HG03060 (cell line): ENCODE measurements at regions not wholly inside any gene's neighbourhood (a gene's known extent, or its start where the extent isn't known, plus 50 kb on each side); places are given as distances from the start of the nearest gene placed in this dataset.

Experiments used
- ATAC-seq: cut with Tn5 transposase; IDR thresholded peaks from one replicate; pipeline ENCODE4 v1.9.1; 2021; ENCODE audit warnings: low read depth, moderate number of reproducible peaks; ENCODE audit not compliant: unreplicated experiment

- ATAC-seq: no peak
These were observed 686.7 kb downstream of the METTL4 start for GRCh38 chr18:1884623-1885022.

- ATAC-seq: no peak
These were observed 679.7 kb downstream of the METTL4 start for GRCh38 chr18:1891641-1892040.

DNA sequence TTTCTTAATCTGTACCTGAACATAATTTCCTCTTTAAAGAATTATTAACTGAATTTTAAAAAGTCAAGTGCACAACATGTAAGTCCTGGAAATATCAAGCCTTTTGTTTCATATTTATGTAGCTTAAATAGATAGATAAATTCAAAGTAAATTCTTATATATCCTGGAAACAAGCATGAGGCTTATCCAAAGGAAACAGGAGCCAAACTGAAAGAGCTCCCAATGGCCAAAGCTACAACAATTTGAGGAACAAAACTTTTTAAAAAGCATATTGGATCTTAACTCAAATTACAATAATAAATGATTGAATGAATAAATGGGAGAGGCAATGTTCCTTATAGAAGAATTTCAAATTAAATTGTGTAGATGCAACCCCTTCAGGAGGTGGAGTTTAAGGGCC lies 679.1 kb downstream of the METTL4 start:
- no peak for ATAC-seq

DNA sequence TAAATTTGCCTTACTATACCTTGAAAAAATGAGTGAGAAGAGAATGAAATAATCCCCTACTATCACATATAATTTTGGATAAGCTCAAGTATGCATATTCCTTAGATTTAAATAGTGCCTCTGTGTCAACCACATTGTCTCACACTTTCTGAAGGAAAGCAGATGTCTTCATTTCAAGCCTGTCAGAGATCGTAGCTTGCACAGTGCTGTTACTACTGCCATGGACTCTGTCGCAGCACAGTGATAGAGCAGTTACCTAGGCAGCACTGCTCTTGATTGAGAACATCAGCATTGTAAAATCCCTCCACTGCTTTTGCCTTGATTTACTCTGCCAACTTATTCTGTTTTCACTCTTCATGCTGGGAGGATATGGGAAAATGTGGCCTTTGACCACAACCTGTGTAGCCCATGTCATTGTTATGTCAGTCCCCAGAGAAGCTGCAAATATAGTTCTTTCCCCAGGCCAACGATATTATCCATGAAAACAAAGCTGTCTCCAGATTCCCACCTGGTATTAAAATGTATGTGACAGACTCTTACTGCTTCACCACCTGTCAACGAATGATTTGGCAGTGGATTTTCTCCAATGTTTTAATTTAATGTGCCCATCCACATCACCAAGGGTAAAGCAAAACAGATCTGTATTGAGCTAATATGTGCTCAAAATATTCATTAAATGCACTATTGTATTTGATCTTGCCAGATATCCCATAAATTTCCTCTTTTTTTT lies 675.7 kb downstream of the METTL4 start:
- ATAC-seq: no peak

DNA sequence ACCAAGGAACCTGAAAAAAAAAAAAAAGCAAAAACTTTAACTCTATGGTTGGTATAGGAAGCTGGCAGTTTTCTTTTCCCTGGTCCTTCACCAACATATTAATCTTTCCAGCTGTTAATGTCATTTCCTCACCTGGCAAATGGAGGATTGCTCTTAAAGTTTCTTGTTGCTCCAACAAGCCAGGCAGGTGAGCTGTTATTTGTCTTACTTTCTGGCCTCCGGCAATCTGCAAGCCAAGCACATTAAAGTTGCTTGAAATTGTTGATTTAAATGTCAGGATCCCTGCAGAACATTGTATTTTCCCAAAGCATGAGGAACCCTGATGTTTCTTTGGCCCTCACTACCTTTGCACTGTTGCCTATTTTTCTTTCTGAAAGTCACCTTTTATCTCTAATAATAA lies 664.9 kb downstream of the METTL4 start:
- ATAC-seq: no peak

GRCh38 chr18:1907470-1908206 lies 663.7 kb downstream of the METTL4 start:
- ATAC-seq: no peak

GRCh38 chr18:1914489-1914888 lies 656.8 kb downstream of the METTL4 start:
- no peak for ATAC-seq

DNA sequence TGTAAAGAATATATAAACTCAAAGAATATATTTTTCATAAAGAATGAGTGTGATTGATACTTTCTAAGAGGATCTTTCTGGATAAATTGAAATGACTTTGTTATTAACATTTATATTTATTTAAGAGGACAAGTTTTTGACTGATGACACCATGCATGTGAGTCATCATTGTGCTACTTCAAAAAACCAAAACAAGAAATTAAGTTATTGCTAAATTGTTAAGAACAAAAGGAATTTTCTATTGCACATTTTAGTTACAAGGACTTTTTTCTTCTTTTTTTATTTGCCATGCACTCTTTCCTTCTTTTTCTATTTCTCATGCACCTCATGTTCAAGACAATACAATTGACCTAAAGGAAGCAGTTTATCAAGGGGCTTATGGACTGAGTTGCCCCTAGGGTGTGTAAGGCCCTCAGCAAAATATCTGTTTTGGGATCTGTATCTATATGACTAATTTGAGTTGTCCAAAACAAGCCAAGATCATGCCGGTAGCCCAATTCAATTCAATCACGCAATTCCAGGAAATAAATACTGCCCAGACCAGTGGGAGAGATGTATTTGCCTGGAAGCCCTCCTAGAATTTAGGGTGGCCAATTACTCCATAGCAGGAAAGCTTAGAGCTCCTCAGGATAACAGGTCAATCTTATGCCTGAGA lies 654.3 kb downstream of the METTL4 start:
- no peak for ATAC-seq

GRCh38 chr18:1917569-1917968 lies 653.7 kb downstream of the METTL4 start:
- ATAC-seq: no peak

DNA sequence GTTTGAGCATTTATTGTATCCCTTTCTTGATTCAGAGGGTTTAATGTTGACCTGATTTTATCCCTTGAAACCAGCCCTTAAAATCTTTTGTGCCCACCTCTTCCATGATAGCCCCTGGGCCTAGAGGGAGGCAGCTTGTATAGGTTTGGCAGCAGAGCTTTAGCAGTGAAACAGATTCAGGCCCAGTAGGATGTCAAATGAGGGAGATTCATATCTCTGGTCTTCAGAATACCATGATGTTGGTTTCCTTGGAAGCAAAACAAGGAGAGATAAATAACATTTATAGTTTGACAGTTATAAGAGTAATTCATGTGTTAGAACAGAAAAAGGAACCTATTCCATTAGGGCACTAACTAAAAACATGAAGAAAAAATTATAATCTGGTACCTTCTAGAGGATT lies 649.2 kb downstream of the METTL4 start:
- no peak for ATAC-seq

DNA sequence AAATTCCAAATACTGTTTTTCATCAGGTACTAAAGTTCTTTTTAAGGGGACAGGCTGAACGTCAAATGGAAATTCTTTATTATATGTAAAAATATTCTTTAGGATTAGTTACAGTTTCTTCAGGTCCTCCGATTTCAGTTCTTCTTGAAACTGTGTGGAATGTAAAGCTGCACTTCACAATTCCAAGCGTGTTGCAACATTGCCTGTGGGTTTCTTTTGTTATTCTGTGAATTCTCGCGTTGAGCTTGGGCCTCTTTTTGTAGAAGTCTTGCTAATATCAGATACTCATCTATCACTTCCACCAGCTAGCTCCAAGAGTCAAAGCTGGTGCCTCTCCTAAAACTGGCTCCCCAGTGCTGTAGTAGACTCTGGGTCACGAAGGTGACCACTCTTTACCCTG lies 642.6 kb downstream of the METTL4 start:
- no peak for ATAC-seq

DNA sequence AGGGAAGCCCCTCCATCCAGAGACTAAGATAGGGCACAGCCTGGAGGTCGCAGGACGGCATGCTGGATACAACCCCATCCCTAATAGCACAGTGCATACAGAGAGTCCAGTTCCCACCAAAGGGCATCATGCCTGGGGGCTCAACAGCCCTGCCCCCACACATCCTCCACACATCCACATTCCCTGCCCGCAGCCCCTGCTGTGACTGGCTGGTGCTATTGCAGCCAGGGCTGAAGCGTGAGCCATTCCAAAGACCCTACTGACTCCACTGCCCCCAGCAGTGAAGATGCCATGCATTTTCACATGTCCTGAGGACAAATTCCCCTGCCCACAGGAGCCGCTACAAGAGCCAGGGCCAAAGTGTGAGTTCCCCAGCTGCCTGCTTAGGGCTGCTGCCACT lies 641.6 kb downstream of the METTL4 start:
- no peak for ATAC-seq

- ATAC-seq: no peak
These were observed 640.7 kb downstream of the METTL4 start for GRCh38 chr18:1930291-1931270.

DNA sequence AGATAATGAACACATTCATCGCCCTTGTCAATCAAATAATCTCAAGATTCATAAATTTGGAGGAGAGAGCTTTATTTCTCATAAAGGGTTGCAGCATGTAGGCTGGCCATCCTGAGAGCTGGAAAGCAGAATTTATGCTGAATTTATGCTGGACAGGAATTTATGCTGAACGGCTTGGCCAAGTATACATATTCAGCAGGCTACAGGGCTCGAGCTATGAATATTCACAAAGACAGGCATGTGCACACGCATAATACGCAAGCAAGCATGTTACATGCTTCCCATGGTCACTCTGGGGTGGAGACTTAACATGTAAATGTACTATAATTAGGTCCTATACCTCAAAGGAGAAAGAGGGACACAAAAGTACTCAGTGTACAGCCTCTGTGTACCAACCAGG lies 618.8 kb downstream of the METTL4 start:
- ATAC-seq: no peak

GRCh38 chr18:1954583-1955312 lies 616.6 kb downstream of the METTL4 start:
- ATAC-seq: no peak

DNA sequence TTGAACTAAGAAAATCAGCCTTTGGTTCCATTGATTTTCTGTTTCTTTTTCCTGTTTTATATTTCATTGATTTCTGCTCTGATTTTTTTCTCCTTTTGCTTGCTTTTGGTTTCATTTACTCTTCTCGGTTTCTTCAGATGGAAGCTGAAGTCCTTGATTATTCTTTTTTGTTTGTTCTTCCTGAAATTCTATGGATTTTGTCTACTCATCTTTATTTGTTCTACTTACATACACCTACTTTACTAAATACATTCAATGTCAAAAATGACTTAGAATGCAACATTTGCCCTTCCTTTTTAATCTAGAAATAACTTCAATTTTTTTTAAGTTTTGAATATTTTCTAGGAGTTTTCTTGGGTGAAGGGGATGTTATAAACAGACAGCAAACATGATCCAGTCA lies 612.5 kb downstream of the METTL4 start:
- no peak for ATAC-seq

GRCh38 chr18:1965016-1965415 lies 606.3 kb downstream of the METTL4 start:
- ATAC-seq: no peak

GRCh38 chr18:1965541-1965940 lies 605.8 kb downstream of the METTL4 start:
- no peak for ATAC-seq

DNA sequence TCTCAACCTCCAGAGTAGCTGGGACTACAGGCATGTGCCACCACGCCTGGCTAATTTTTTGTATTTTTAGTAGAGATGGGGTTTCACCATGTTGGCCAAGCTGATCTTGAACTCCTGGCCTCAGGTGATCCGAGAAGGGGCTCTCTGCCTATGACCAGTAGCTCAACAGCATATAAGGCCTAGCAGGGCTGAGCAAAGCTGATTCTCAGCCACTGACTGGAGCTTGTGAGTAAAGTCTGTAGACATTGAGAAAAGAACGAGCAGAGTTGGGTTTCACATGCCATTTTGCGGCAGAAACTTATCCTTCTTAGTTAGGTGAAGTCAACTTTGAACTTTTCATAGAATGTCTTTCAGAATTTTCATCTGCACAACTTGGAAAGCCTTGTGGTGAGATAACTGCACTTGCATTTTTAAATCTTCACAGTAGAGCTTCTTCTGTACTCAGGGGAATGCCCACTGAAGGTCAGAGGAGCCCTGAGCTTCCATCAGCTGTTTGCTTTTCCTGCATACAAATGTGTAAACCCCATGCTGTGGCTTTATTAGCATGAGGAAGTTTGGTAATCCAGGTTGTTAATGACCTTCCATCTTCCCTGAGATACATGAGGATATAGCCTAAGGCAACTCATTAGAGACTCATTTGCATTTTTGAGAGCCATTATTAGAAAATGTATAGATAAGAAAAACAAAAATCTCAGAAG lies 602.4 kb downstream of the METTL4 start:
- ATAC-seq: no peak
